Thymus (tissue), 11 donors: ENCODE measurements at regions not wholly inside any gene's neighbourhood (a gene's known extent, or its start where the extent isn't known, plus 50 kb on each side); places are given as distances from the start of the nearest gene placed in this dataset.

Experiments
- DNase-seq, 9 donors: peaks; one replicate each; pipeline ENCODE4 v3.0.0-alpha.2; 2013; ENCODE audit warnings: low spot score in 9 of 9, low read depth in 6 of 9, missing footprints in 1 of 9
- H3K27ac ChIP-seq, 2 donors: one replicate each; pipeline ENCODE4 v1.5.1; 2013; ENCODE audit warnings: control low read depth in 1 of 2, low read depth in 1 of 2, low read length in 1 of 2, mild to moderate bottlenecking in 1 of 2, moderate library complexity in 1 of 2
- H3K27me3 ChIP-seq, 2 donors: one replicate each; pipeline ENCODE4 v1.5.1; 2013; ENCODE audit warnings: low read length in 1 of 2; ENCODE audit not compliant: control insufficient read depth in 2 of 2, insufficient read depth in 1 of 2
- H3K36me3 ChIP-seq, 2 donors: one replicate each; pipeline ENCODE4 v1.5.1; 2013; ENCODE audit warnings: low read length in 1 of 2, mild to moderate bottlenecking in 1 of 2, moderate library complexity in 1 of 2; ENCODE audit not compliant: control insufficient read depth in 2 of 2, insufficient read depth in 2 of 2
- H3K4me1 ChIP-seq, 2 donors: one replicate each; pipeline ENCODE4 v1.5.1; 2013; ENCODE audit warnings: low read length in 2 of 2; ENCODE audit not compliant: control insufficient read depth in 2 of 2, insufficient read depth in 2 of 2
- H3K4me3 ChIP-seq, 2 donors: one replicate each; pipeline ENCODE4 v1.5.1; 2013; ENCODE audit warnings: low read length in 2 of 2, control low read depth in 1 of 2, mild to moderate bottlenecking in 1 of 2
- H3K9me3 ChIP-seq, 2 donors: one replicate each; pipeline ENCODE4 v1.5.1; 2013; ENCODE audit warnings: low read length in 1 of 2, mild to moderate bottlenecking in 1 of 2; ENCODE audit not compliant: control insufficient read depth in 2 of 2, insufficient read depth in 1 of 2
- WGBS: extraction: QIAGEN DNeasy Blood & Tissue Kit; methylation state at CpG from one replicate; pipeline ENCODE4 v1.1.7; 2013; 5-methylcytosine and 5-hydroxymethylcytosine counted together
- donor health status: healthy.

DNA sequence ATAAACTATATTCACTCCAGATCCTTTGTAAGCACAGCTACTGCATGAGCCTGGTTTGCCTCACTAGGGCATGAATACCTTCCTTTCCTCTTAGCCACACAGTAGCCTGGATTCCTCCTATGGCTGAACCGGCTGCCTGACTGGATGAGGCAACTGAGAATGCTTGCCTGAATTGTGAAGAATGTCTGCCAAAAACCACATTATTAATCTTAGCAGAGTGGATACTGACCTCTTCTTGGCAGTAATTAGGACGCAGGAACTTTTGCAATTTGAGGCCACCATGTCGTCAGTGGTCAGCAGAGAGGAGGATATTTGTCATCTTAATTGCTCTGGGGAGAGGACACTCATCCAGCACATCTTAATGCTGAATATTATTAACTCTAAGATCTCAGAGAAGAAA, 651.8 kb upstream of the GOT2 start:
- no peak for DNase-seq
- Histone ChIP-seq H3K27me3 (no peaks in the 10 kb centered on the region), H3K9me3 (no peaks in the 10 kb centered on the region), H3K27ac (no peak overlapping the region), H3K4me1 (no peaks in the 10 kb centered on the region), H3K36me3 (no peaks in the 10 kb centered on the region), H3K4me3 (no peak overlapping the region)
- 82% methylated on average over 3 of the region's 3 CpGs for WGBS

DNA sequence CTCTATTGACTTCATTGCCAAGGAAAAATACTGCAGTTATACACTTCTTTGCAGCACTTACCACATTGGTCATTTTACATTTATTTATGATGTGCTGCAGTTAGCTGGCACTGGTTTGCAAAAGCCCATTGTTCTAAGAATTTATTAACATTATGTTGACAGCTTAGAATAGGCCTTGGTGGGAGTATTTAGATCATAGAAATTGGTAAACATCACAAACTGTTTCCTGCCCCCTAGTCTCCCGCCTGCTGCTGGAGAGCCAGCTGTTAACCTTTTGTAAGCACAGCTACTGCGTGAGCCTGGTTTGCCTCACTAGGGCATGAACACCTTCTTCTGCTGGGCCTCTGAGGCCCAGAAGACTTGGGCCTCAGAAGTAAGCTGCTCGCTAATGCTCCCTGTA, 651.4 kb upstream of the GOT2 start:
- Histone ChIP-seq H3K27ac (no peak overlapping the region), H3K27me3 (no peaks in the 10 kb centered on the region), H3K4me3 (no peak overlapping the region), H3K4me1 (no peaks in the 10 kb centered on the region), H3K9me3 (no peaks in the 10 kb centered on the region), H3K36me3 (no peaks in the 10 kb centered on the region)
- no peak for DNase-seq
- 93% methylated on average over 3 of the region's 3 CpGs for WGBS

DNA sequence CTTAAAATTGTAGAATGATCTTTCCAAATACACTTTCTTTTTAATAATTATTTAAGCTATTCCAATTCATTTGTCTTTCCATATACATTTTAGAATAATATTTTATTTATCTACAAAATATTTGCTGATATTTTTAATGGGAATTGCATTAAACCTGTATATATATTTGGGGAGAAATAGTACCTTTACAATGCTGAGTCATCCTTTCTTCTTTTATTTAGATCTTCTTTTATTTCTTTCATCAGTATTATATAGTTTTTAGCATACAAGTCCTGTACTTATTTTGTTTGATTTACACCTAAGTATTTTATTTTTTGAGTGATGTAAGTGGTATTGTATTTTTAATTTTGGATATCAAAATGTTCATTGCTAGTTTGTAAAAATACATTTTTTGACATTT, 639.5 kb upstream of the GOT2 start:
- H3K27ac ChIP-seq: no peak overlapping the region
- no peak overlapping the region for H3K4me3 ChIP-seq
- H3K9me3 ChIP-seq: no peaks in the 10 kb centered on the region
- no peaks in the 10 kb centered on the region for H3K36me3 ChIP-seq
- DNase-seq: no peak
- no peaks in the 10 kb centered on the region for H3K27me3 ChIP-seq
- H3K4me1 ChIP-seq: no peaks in the 10 kb centered on the region

DNA sequence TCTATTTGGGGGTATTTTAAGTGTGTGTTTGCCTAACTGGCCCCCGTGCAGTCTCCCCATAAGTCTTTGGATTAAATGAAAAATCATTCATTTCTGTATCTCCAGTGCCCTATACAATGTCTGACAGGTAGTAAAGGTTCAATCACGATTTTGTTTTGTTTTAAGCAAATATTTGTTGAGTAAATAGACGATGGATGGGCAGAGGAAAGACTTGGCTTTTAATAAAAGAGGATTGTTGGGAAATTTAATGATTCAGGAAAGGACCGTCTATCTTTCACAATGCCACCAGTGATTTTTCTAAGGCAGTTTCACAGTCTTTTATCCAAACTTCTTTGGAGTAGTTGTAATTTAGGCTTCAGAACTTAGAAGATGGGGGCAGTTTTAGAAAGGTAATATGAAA, 636.6 kb upstream of the GOT2 start:
- Histone ChIP-seq H3K4me3 (no peak overlapping the region), H3K9me3 (no peaks in the 10 kb centered on the region), H3K4me1 (no peaks in the 10 kb centered on the region), H3K27me3 (no peaks in the 10 kb centered on the region), H3K36me3 (no peaks in the 10 kb centered on the region), H3K27ac (no peak overlapping the region)
- WGBS: 88% methylated on average over 4 of the region's 4 CpGs
- DNase-seq: no peak

DNA sequence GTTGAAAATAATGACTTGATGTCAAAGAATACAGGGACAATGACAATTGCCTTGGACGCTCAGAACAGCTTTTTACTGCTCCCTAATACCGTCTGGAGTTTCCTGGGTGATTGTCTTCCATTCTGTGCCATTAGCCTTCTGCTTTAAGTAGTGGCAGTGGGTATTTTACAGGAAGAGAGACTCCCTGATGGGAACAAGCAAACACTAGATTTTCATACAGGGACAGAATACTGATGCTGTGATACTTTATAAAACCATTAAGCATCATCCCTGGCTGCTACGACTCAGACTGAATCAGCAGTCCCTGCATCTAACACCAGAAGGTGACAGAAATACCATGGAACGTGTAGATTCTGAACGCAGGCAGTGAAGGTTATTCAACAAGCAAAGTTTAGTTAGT, 635.4 kb upstream of the GOT2 start:
- no peak overlapping the region for H3K27ac ChIP-seq
- no peak overlapping the region for H3K4me3 ChIP-seq
- H3K9me3 ChIP-seq: no peaks in the 10 kb centered on the region
- H3K27me3 ChIP-seq: no peaks in the 10 kb centered on the region
- 85% methylated on average over 5 of the region's 5 CpGs for WGBS
- no peaks in the 10 kb centered on the region for H3K36me3 ChIP-seq
- H3K4me1 ChIP-seq: no peaks in the 10 kb centered on the region
- DNase-seq: no peak

DNA sequence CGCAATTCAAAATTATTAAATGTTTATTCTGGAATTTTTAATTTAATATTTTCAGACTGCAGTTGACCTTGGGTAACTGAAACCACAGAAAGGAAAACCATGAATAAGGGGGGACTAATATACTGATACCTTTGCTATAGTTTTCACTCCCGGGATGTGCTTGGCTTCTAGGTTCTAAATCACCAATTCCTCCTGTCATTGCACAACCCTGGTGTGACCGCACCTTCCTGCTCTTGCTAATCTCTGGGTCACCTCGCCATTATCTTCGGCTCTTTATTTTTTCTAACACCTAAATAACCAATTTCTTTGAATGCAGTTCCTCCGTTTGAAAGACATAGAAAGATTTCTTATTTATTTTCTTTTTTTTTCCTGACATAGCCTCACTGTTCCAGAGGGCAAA, 634.5 kb upstream of the GOT2 start:
- Histone ChIP-seq H3K9me3 (no peaks in the 10 kb centered on the region), H3K27ac (no peak overlapping the region), H3K36me3 (no peaks in the 10 kb centered on the region), H3K4me1 (no peaks in the 10 kb centered on the region), H3K27me3 (no peaks in the 10 kb centered on the region), H3K4me3 (no peak overlapping the region)
- 90% methylated on average over 6 of the region's 6 CpGs for WGBS
- no peak for DNase-seq

DNA sequence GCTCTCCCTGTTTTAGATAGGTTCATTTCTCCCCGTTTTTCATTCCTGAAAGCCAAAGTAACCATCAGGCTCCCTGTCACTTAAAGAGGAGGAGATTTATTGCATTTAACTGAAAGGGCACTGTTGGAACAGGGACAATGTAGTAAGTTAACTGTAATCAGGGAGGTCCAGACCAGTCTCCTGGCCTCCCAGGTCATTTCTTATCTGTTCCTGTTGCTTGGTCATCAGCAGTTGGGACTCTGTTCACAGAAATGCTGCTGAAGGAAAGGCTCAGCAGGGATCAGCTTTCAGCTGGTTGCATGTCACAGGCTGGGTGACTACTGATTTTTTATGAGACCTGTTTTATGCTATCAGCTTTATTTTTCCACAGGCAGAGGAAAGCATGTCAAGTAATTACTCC, 622.6 kb upstream of the GOT2 start:
- 51% methylated on average over 1 of the region's 1 CpG for WGBS
- Histone ChIP-seq H3K4me3 (no peak overlapping the region), H3K36me3 (no peaks in the 10 kb centered on the region), H3K27me3 (no peaks in the 10 kb centered on the region), H3K27ac (no peak overlapping the region), H3K9me3 (no peaks in the 10 kb centered on the region), H3K4me1 (no peaks in the 10 kb centered on the region)
- DNase-seq: no peak

DNA sequence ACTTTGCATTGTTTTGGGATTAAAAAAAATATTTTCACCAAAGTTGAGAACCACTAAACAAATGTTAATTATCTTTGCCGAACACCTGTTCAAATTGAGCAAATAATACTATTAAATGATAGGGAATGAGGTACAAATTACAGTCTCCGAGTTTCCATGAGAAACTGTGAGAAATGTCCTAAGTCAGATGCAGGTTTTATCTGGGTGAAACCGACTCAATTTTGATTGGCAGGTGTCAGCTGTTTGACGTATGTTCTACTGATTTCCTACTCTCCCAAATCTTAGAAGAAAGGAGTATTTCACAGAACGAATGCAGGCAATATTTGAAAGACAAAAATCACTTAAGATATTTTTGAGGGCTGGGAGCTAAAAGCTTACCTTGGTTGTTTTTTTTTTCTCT, 622.0 kb upstream of the GOT2 start:
- Histone ChIP-seq H3K4me1 (no peaks in the 10 kb centered on the region), H3K36me3 (no peaks in the 10 kb centered on the region), H3K27me3 (no peaks in the 10 kb centered on the region), H3K4me3 (no peak overlapping the region), H3K27ac (no peak overlapping the region), H3K9me3 (no peaks in the 10 kb centered on the region)
- no peak for DNase-seq
- 66% methylated on average over 5 of the region's 5 CpGs for WGBS

DNA sequence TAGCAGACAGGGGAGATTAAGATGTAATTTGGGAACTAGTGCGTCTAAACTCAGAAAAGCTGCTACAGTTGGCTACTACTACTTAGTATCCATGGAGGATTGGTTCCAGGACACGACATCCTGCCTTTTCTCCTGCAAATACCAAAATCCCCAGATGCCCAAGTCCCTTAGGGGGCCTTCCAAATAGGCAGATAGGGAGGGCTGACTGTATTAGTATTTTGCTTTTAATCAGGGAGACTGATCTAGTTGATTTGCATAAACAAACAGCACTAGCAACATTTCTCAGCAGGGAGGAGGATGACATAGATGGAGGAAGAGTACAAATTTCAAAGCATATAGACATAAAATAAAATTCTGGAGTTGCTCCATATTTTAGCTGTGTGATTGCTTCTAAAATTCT, 621.6 kb upstream of the GOT2 start:
- Histone ChIP-seq H3K4me3 (no peak overlapping the region), H3K27ac (no peak overlapping the region), H3K9me3 (no peaks in the 10 kb centered on the region), H3K27me3 (no peaks in the 10 kb centered on the region), H3K36me3 (no peaks in the 10 kb centered on the region), H3K4me1 (no peaks in the 10 kb centered on the region)
- DNase-seq: no peak
- 70% methylated on average over 2 of the region's 2 CpGs for WGBS

DNA sequence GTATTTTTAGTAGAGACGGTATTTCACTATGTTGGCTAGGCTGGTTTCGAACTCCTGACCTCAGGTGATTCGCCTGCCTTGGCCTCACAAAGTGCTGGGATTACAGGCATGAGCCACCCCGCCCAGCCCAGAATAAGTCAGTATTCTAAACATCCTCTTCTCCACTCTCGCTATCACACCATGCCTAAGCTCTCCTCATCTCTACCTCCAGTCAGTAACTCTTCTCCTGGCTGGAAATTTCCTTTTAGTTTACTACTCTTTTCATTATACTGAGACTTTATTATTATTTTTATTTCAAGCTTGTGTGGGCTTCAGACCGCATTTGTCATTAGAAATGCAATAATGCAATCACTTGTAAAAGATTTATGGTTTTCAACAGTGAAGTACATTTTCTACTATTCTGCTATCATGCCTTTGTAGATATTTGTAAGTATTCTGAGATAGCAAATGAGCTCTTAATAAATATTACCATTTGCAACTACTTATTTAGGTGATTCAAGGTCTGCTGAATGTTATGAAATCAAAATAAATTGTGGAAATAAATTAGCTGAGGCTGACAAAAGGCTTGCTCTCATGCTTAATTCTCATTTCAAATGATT, 617.3 kb upstream of the GOT2 start:
- WGBS: 94% methylated on average over 6 of the region's 6 CpGs
- Histone ChIP-seq H3K27ac (no peak overlapping the region), H3K4me3 (no peak overlapping the region), H3K9me3 (no peaks in the 10 kb centered on the region), H3K27me3 (no peaks in the 10 kb centered on the region), H3K4me1 (no peaks in the 10 kb centered on the region), H3K36me3 (no peaks in the 10 kb centered on the region)
- no peak for DNase-seq
